ENCODE measurements at regions not wholly inside any gene's neighbourhood (a gene's known extent, or its start where the extent isn't known, plus 50 kb on each side); places are given as distances from the start of the nearest gene placed in this dataset.

DNA sequence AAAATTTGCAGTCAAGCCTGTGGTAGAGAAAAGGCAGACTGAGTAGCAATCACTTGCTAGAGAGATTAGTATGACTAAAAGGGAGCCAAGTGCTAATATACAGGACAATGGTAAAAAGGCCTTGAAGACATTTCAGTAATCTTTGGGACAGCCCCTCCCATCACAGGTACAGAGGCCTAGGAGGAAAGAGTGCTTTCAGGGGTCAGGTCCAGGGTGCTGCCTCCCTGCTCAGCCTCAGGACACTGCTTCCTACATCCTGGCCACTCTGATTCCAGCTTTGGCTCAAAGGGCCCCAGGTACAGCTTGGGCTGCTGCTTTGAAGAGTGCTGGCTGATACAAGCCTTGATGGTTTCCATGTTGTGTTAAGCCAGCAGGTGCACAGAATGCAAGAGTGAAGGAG, 543.5 kb downstream of the MMUT start:
- no peak for TF ChIP-seq CTCF (IDR thresholded peaks at IDR 0.05; ENCODE audit: low read depth, low read length, missing control alignments)
- no peak overlapping the region for H3K4me3 ChIP-seq (replicated peaks; ENCODE audit: low read depth, low read length)
- no peak for DNase-seq (ENCODE audit: extremely low read depth, low read depth)

DNA sequence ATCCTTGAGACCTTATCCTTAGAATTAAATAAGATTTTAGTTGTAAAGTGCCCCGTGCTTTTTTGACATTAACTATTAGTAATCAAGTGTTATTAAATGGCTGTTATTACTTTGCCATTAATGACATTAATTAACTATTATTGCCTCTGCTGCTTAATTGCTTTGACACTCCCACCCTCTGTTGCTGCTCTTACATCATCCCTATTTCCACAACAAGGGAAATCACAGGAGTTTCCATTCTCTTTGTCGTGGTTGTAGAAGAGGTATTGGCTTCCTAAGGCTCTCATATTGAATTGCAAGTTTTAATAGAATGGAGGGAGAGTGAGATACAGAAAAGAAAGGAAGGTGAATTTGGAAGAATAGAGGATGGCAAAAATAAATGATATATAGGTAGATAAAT, 545.8 kb downstream of the MMUT start:
- no peak for TF ChIP-seq CTCF (IDR thresholded peaks at IDR 0.05; ENCODE audit: low read depth, low read length, missing control alignments)
- no peak overlapping the region for H3K4me3 ChIP-seq (replicated peaks; ENCODE audit: low read depth, low read length)
- DNase-seq (ENCODE audit: extremely low read depth, low read depth), result no peak

GRCh38 chr6:48916607-48917006, 546.4 kb downstream of the MMUT start:
- no peak overlapping the region for H3K4me3 ChIP-seq (replicated peaks; ENCODE audit: low read depth, low read length)
- TF ChIP-seq CTCF (IDR thresholded peaks at IDR 0.05; ENCODE audit: low read depth, low read length, missing control alignments), result no peak
- no peak for DNase-seq (ENCODE audit: extremely low read depth, low read depth)

DNA sequence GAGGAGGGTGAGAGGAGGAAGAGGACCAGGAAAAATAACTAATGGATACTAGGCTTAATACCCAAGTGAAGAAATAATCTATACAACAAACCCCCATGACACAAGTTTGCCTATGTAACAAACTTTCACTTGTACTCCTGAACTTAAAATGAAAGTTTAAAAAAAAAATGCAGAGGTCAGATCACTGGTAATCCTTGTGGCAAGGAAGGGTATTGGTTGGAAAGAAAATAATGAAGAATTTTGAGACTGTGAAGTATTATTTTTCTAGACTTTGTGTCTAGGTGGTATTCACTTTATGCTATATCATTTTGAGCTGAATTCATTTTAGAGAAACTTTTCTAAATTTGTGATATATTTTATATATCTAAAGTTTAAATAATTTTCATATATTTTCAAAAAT, 547.5 kb downstream of the MMUT start:
- no peak for TF ChIP-seq CTCF (IDR thresholded peaks at IDR 0.05; ENCODE audit: low read depth, low read length, missing control alignments)
- DNase-seq (ENCODE audit: extremely low read depth, low read depth), result no peak

DNA sequence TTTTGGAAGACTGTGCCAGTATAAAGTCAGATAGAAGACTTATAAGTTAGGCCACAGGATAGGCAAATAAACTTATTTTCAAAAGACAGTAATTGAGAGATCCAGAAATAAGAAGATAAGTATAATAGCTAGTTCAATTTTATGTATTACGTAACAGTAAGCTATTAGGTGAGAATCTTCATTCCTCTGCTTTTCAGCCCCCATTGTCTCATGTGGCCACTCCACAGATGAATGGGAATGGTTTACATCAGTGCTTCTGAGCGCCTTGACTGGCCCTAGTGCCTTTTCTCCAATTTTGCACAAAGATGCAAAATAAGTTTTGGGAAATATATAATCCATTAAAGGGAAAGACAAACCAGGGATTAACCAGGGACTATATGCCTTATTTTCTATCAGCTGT, 550.5 kb downstream of the MMUT start:
- no peak for TF ChIP-seq CTCF (IDR thresholded peaks at IDR 0.05; ENCODE audit: low read depth, low read length, missing control alignments)
- DNase-seq (ENCODE audit: extremely low read depth, low read depth), result no peak
- H3K4me3 ChIP-seq (replicated peaks; ENCODE audit: low read depth, low read length), result no peak overlapping the region

More for the DNA sequence above, 547.5 kb downstream of the MMUT start:
- no peak overlapping the region for H3K4me3 ChIP-seq (replicated peaks; ENCODE audit: low read depth, low read length)

GRCh38 chr6:48904809-48905208, 558.2 kb downstream of the MMUT start:
- TF ChIP-seq CTCF (IDR thresholded peaks at IDR 0.05; ENCODE audit: low read depth, low read length, missing control alignments), result no peak
- H3K4me3 ChIP-seq (replicated peaks; ENCODE audit: low read depth, low read length), result no peak overlapping the region
- DNase-seq (ENCODE audit: extremely low read depth, low read depth), result no peak

DNA sequence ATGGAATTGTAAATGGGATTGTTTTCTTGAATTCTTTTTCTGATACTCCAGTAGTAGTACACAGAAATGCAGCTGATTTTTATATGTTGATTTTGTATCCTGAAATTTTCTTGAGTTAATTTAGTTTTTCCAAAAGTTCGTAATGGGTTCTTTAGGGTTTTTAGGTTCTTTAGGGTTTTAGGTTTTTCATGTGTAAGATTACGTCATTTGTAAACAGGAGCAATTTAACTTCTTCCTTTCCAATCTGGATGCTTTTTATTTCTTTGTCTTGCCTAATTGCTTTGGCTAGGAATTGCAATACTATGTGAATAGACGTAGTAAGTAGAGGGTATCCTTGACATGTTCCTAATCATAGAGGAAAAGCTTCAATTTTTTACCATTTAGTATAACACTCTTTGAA, 568.6 kb downstream of the MMUT start:
- H3K4me3 ChIP-seq (replicated peaks; ENCODE audit: low read depth, low read length), result no peak overlapping the region
- TF ChIP-seq CTCF (IDR thresholded peaks at IDR 0.05; ENCODE audit: low read depth, low read length, missing control alignments), result no peak
- no peak for DNase-seq (ENCODE audit: extremely low read depth, low read depth)
